ENCODE measurements at regions not wholly inside any gene's neighbourhood (a gene's known extent, or its start where the extent isn't known, plus 50 kb on each side); places are given as distances from the start of the nearest gene placed in this dataset.

DNA sequence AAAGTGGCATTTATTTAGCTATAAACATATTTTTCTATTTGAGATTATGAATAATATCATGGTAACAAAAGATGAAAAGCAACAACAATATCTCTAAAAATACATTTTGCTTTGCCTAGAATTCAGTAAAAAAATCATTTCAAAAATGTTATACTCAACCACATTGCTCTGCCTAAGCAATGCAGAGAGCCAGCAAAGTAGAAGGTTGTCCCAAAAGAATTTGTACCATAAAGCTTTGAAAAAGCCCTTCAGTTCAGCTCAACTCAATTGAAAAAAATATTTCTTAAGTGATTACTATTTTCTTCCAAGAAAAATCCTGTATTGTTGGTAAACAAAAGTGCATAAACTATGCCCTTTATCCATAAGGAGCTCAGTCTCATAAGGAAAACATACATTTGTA lies 301.2 kb upstream of the ARSJ start:
- DNase-seq (ENCODE audit: low read depth in 3 of 3, low spot score in 2 of 3): no peak

DNA sequence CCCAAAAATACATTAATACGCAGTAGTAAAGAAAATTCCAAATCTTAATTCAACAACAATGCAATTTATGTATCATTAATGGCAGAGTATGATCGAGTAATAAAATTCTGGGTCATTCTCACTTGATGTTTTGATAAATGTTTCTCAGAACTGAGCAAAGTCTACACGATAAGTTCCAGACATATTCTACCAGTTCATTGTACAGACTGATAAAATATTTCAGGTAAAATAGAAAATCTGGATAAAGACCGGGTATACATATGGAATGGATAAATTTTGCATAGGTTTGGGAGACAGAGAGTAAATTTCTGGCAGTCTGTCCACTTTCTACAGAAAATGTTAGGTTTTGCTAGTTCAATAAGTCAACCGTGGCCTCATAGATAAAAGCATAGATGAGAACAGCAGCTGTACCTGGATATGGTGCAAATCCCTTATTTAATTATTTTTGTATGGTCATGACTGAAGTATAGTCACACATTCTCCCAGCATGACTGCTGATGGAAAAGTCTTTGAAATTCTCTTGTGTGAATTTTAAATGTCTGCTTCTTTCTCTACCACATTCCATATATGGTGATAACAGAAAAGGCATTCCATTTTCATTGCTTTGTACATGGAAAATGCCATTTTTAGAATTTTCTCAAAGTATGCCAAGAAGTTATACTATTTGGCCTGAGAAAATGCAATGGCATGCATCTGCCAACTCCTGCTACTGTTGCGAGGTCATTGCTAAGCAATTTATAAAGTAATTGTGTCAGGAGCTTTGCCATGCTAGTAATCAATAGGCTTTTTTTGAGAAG lies 301.9 kb upstream of the ARSJ start:
- DNase-seq (ENCODE audit: low read depth in 3 of 3, low spot score in 2 of 3): no peak

DNA sequence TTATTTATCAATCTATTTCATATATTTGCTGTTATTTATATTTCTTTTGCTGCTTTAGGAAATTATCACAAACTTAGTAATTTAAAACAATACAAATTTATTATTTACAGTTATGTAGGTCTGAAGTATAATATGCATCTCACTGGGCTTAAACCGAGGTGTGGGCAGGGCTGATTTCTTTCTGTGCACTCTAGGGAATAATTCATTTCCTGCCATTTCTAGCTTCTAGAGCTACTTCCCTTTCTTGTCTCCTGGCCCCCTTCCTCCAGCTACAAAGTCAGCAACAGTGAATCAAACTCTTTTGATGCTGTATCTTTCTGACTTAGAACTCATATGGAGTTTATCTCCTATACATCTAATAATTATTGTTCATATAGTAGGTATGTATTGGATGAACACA lies 303.5 kb upstream of the ARSJ start:
- DNase-seq (ENCODE audit: low read depth in 3 of 3, low spot score in 2 of 3): no peak

DNA sequence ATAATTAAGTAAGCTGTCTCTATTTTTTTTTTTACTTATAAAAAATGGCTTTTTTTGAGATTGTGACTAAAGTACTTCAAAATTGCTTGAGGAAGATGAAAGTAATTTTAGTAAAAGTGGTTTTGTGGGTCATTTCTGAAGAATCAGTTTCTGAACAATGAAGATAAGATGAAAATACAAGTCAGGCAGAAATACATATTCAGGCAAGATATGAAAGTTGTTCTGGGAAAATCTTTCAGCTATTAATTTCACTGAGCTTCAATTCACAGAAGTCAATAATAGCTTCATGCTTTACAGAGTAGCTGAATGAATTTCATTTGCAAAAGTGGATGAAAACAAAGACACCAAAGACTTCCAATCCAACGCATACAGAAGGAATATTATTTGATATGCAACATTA lies 305.2 kb upstream of the ARSJ start:
- DNase-seq (ENCODE audit: low read depth in 3 of 3, low spot score in 2 of 3): no peak

- no peak for DNase-seq (ENCODE audit: low read depth in 3 of 3, low spot score in 2 of 3)
Observed at GRCh38 chr4:114286262-114286810, 306.9 kb upstream of the ARSJ start.

DNA sequence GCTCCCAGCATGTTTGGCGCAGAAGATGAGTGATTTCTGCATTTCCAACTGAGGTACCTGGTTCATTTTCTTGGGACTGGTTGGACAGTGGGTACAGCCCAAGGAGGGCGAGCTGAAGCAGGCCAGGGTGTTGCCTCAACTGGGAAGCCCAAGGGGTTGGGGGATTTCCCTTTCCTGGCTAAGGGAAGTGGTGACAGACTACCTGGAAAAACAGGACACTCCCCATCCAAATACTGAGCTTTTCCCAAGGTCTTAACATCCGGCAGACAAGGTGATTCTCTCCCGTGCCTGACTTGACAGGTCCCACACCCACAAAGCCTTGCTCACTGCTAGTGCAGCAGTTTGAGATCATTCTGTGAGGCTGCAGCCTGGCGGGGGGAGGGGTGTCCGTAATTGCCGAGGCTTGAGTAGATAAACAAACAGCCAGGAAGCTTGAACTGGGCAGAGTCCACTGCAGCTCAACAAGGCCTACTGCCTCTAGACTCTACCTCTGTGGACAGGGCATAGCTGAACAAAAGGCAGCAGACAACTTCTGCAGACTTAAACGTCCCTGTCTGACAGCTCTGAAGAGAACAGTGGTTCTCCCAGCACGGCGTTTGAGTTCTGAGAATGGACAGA lies 307.7 kb upstream of the ARSJ start:
- no peak for DNase-seq (ENCODE audit: low read depth in 3 of 3, low spot score in 2 of 3)

DNA sequence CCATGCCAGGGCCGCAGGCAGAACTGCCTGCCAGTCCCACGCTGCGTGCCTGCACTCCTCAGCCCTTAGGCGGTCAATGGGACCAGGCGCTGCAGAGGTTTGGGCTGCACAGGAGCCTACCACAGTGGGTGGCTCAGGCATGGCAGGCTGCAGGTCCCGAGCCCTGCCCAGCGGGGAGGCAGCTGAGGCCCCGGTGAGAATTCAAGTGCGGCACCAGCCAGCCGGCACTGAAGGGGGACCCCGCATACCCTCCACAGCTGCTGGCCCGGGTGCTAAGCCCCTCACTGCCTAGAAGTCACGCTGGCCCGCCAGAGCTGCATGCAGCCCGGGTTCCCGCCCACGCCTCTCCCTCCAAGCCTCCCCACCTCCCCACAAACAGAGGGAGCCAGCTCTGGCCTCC lies 302.5 kb upstream of the UGT8 start:
- no peak for DNase-seq (ENCODE audit: low read depth in 3 of 3, low spot score in 2 of 3)

- no peak for DNase-seq (ENCODE audit: low read depth in 3 of 3, low spot score in 2 of 3)
Observed at GRCh38 chr4:114302472-114302871, 296.1 kb upstream of the UGT8 start.

DNA sequence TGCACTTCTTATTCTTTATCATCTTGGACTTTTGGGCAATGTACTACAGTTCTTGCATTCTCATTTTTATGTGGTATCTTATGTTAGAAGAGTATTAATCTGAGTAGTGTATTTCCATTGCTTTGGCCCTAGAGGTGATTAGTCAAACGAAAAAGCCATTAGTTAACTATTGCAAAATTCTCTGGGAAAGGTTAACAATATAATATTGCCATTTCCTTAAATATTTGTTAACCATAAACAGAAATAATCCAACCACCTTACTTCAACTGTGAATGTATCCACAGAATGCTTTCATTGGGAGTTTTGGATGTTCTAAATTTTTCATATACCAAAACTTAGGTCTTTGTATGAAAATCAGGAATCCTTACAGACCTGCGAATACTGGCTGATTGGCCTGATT lies 294.6 kb upstream of the UGT8 start:
- DNase-seq (ENCODE audit: low read depth in 3 of 3, low spot score in 2 of 3): no peak

GRCh38 chr4:114304567-114304966 lies 294.0 kb upstream of the UGT8 start:
- DNase-seq (ENCODE audit: low read depth in 3 of 3, low spot score in 2 of 3): no peak

- DNase-seq (ENCODE audit: low read depth in 3 of 3, low spot score in 2 of 3): no peak
Observed at GRCh38 chr4:114306946-114307345, 291.7 kb upstream of the UGT8 start.

- DNase-seq (ENCODE audit: low read depth in 3 of 3, low spot score in 2 of 3): no peak
Observed at GRCh38 chr4:114310296-114310925, 288.2 kb upstream of the UGT8 start.

DNA sequence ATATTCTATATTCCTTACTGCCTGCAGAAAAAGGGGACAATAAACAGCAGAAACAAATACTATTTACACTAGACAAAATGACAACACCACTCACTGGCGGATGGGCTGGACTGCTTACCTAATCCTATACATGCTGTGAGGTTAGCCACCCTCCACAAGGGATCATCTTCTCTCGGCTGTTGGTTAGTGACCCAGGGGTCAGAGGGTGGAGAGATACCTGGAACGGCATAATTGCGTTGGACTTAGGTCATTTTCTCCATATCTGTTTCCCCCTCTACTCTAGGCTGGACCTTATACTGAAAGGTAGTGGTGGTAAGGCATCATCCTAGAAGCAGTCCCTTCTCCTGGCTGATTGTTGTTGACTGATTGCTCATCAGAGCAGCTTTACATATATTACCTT lies 286.8 kb upstream of the UGT8 start:
- no peak for DNase-seq (ENCODE audit: low read depth in 3 of 3, low spot score in 2 of 3)

GRCh38 chr4:114312338-114312737 lies 286.3 kb upstream of the UGT8 start:
- DNase-seq (ENCODE audit: low read depth in 3 of 3, low spot score in 2 of 3): no peak

DNA sequence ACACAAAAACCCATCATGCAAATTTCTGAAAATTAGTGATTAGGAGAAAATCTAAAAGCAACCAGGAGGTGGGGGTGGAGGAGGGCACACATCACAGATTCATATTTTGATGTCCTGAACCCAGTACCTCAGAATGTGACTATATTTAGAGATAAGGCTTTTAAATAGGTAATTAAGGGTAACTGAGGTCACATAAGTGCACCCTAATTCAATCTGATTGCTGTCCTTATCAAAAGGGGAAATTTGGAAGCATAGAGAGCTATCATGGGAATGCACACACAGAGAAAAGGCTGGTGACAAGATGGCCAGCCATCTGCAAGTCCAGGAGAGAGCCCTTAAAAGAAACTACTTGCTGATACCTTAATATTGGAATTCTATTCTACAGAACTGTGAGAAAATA lies 281.8 kb upstream of the UGT8 start:
- no peak for DNase-seq (ENCODE audit: low read depth in 3 of 3, low spot score in 2 of 3)

DNA sequence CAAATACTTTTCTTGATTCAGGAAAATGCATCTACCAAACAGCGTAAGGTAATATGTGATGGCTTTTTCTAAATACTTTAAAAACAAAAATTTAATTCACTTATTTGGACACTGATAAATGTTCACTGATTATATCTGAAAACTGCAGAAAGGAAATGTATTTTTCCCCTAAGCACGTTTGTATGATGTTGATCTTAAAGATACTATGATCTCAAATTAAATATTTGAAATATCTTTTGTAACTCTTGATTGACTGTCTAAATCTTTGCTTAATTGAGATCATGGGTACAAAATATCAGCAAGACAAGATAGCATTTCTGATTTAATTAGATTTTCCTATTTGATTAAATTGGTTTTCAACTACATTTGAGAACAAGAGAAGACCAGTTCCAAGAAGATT lies 281.0 kb upstream of the UGT8 start:
- DNase-seq (ENCODE audit: low read depth in 3 of 3, low spot score in 2 of 3): no peak

DNA sequence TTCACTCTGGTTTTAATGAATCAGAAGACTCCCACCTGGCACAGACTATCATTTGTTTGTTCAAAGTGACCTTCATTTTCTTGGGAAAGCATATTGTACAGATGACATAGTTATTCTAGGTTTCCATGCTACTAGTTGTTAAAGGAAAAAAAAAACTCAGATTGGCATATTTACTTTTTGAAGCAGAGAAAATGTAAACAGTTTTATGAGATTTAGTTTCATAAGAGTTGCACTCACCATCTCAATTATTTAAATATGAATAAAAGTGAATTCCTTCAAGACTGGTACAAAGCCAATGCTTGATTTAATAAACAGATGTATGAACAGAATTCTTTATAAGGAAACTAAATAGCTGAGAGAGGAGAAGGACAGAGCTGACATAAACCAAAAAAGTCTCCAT lies 280.3 kb upstream of the UGT8 start:
- DNase-seq (ENCODE audit: low read depth in 3 of 3, low spot score in 2 of 3): no peak

DNA sequence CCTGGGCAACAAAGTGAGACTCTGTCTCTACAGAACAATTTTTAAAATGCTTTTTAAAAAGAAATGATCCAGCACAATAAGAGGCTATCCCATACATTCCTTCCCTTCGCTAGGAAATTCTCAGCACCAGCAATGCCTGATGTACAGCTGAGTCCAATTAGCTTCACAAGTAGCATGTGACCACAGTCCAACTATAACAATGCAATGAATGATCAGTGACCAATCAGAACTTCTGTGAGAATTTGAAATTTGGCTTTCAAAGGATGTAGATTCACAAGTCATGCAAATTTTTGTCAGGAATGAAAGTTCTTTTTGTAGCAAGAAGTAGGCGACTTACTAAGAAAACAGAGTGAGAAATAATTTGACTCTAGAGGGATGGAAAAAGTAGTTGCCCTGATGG lies 278.5 kb upstream of the UGT8 start:
- DNase-seq (ENCODE audit: low read depth in 3 of 3, low spot score in 2 of 3): no peak

- no peak for DNase-seq (ENCODE audit: low read depth in 3 of 3, low spot score in 2 of 3)
Observed at GRCh38 chr4:114321366-114321765, 277.2 kb upstream of the UGT8 start.

DNA sequence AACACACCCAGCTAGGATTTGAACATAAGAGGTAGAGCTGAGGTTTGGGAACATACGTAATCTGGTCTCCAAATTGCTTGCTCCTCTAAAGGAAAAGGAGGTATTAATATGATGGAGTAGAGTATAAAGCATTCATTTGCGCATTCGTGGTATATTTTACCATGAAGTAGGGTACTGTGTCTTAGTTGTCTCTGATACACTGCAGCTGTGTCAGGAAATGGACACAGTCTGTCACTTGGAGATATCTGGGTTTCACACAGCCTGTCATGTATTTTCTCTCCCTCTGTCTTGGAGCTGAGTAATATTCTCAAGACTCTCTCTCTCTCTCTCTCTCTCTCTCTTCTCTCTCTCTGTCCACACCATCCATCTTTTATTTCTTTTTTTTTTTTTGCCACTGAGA lies 274.8 kb upstream of the UGT8 start:
- no peak for DNase-seq (ENCODE audit: low read depth in 3 of 3, low spot score in 2 of 3)

DNA sequence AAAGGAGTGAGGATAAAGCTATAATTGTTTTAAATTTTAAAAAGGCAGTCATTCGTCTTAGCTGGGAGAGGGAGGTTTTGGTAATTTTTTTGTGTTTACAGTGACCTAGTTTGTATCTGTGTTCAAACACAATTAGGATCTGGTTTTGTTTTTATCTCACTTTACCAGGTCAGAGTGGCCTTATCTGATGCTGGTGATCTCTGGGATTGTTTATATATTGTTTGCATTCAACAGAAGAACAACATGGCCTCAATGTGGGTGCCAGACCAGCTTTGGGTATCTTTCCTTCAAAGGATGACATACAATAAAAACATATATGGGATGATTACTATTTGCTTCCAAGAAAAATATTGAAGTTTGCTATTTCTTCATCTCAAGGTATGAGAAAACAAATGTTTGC lies 272.2 kb upstream of the UGT8 start:
- no peak for DNase-seq (ENCODE audit: low read depth in 3 of 3, low spot score in 2 of 3)

DNA sequence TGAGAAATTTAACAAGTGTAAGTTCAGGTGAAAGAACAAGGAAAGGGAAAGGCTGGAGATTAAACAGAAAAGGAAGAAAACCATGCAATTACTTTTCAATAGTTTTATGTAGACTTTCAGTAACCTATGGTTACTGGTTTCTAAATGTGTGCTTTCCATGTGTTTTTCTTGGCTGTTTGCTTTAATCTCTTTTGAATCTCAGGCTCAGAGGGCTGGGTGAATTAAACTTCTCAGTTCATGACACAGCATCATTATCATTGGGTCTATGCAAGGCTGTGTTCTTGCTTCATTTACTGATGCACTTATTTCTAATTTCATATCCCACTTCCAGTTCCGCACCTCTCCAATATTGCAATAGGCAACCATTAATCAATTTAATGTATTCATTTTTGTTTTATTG lies 266.5 kb upstream of the UGT8 start:
- no peak for DNase-seq (ENCODE audit: low read depth in 3 of 3, low spot score in 2 of 3)

All from right renal cortex interstitium (tissue), 3 donors.